Activated CD8-positive, alpha-beta T cell treated with anti-CD3 and anti-CD28 coated beads for 36 hours (primary cell): ENCODE measurements at regions not wholly inside any gene's neighbourhood (a gene's known extent, or its start where the extent isn't known, plus 50 kb on each side); places are given as distances from the start of the nearest gene placed in this dataset.

Experiments used
- ATAC-seq: fragments of 200-7000 bp; cut with Tn5 transposase; one replicate; pipeline ENCODE4 v1.10.0; 2021; ENCODE audit warnings: mild to moderate bottlenecking, moderate library complexity
- CTCF ChIA-PET: fragments of 350-600 bp; sonication (Branson Sonifier 250); formaldehyde crosslinking; loops from one replicate; lab custom pipeline; 2021; ENCODE audit warnings: antibody characterized with exemption; lab: Charles Lee
- POLR2A ChIA-PET: fragments of 350-600 bp; sonication (Branson Sonifier 250); formaldehyde crosslinking; loops from one replicate; lab custom pipeline; 2021; ENCODE audit warnings: antibody characterized with exemption; lab: Charles Lee
- DNase-seq: peaks from one replicate; pipeline ENCODE4 v3.0.0-alpha.2; 2020
- H3K27ac Mint-ChIP-seq: one replicate; pipeline ENCODE4 v1.8.0; 2021; ENCODE audit warnings: mild to moderate bottlenecking, mixed read lengths
- H3K27me3 Mint-ChIP-seq: one replicate; pipeline ENCODE4 v1.8.0; 2021; ENCODE audit warnings: mixed read lengths
- H3K36me3 Mint-ChIP-seq: one replicate; pipeline ENCODE4 v1.8.0; 2021; ENCODE audit warnings: low read depth, mixed read lengths
- H3K4me1 Mint-ChIP-seq: one replicate; pipeline ENCODE4 v1.8.0; 2021; ENCODE audit warnings: low read depth, mixed read lengths
- H3K4me3 Mint-ChIP-seq: one replicate; pipeline ENCODE4 v1.8.0; 2021; ENCODE audit warnings: mild to moderate bottlenecking, moderate library complexity, mixed read lengths
- H3K9me3 Mint-ChIP-seq: one replicate; pipeline ENCODE4 v1.8.0; 2021; ENCODE audit warnings: mixed read lengths
- intact Hi-C: fragments of 100-400 bp; cut with micrococcal nuclease; formaldehyde crosslinking; loops from one replicate; pipeline ENCODE4 v1.10.0; 2022
- TF ChIP-seq, protein P1 (sequence below): fragments of 200-600 bp; IDR thresholded peaks from one replicate; pipeline ENCODE4 v1.8.0; 2022; ENCODE audit warnings: antibody characterized with exemption, mild to moderate bottlenecking

- ChIA-PET POLR2A (no interaction called here), CTCF (interaction anchor here (1.7 kb wide), 1 partner anchor 36 kb away, joined by 4 read pairs; no protein-coding TSS in a partner anchor)
- Mint-ChIP-seq H3K4me1 (peaks cover 14% of the 10 kb centered on the region), H3K36me3 (no peaks in the 10 kb centered on the region), H3K27ac (no peak overlapping the region), H3K9me3 (no peaks in the 10 kb centered on the region), H3K4me3 (no peak overlapping the region), H3K27me3 (peaks cover 35% of the 10 kb centered on the region)
- TF ChIP-seq, protein P1, sequence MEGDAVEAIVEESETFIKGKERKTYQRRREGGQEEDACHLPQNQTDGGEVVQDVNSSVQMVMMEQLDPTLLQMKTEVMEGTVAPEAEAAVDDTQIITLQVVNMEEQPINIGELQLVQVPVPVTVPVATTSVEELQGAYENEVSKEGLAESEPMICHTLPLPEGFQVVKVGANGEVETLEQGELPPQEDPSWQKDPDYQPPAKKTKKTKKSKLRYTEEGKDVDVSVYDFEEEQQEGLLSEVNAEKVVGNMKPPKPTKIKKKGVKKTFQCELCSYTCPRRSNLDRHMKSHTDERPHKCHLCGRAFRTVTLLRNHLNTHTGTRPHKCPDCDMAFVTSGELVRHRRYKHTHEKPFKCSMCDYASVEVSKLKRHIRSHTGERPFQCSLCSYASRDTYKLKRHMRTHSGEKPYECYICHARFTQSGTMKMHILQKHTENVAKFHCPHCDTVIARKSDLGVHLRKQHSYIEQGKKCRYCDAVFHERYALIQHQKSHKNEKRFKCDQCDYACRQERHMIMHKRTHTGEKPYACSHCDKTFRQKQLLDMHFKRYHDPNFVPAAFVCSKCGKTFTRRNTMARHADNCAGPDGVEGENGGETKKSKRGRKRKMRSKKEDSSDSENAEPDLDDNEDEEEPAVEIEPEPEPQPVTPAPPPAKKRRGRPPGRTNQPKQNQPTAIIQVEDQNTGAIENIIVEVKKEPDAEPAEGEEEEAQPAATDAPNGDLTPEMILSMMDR: no peak
- no peak for DNase-seq
- no peak for ATAC-seq
- intact Hi-C loops: no loop called here
These were observed 389.1 kb upstream of the PROK2 start for GRCh38 chr3:72174040-72174439.

- intact Hi-C loops: no loop called here
- CTCF ChIA-PET: interaction anchor here (0.8 to 1.0 kb wide), 2 partner anchors 15 to 22 kb away, joined by 3 read pairs; no protein-coding TSS in a partner anchor
- no peak for DNase-seq
- no peak overlapping the region for H3K27ac Mint-ChIP-seq
- ATAC-seq: no peak
- H3K36me3 Mint-ChIP-seq: no peaks in the 10 kb centered on the region
- POLR2A ChIA-PET: no interaction called here
- TF ChIP-seq, protein P1: no peak
- H3K27me3 Mint-ChIP-seq: peaks cover 29% of the 10 kb centered on the region
- H3K4me3 Mint-ChIP-seq: no peak overlapping the region
- peaks cover 5% of the 10 kb centered on the region for H3K4me1 Mint-ChIP-seq
- no peaks in the 10 kb centered on the region for H3K9me3 Mint-ChIP-seq
These were observed 387.0 kb upstream of the PROK2 start for GRCh38 chr3:72171946-72172345.

DNA sequence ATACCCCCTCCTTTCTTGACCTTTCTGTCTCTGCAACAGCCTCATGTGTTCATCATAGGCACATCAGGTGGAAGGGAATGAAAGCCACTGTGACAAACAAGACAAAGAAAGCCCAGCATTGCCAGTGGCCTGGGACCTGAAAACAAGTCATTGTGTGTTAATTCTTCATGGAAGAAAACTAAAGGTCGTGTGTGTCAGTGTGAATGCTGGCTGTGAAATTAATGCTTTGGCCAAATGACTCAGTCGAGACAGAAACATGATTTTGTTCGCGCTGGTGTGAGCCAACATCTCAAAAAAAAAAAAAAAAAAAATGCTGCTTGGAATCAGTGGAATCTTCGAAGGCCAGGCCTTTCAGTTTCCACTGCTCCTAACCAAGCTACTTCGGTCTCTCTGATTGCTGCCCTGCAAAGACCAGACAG is 386.5 kb upstream of the PROK2 start:
- Mint-ChIP-seq H3K4me1 (peaks cover under 1% of the 10 kb centered on the region), H3K27ac (no peak overlapping the region), H3K4me3 (no peak overlapping the region), H3K36me3 (no peaks in the 10 kb centered on the region), H3K27me3 (peaks cover 26% of the 10 kb centered on the region), H3K9me3 (no peaks in the 10 kb centered on the region)
- CTCF ChIA-PET: interaction anchor here (0.8 to 1.0 kb wide), 2 partner anchors 15 to 23 kb away, joined by 3 read pairs; no protein-coding TSS in a partner anchor
- TF ChIP-seq, protein P1: no peak
- ATAC-seq: peak; percentile 13
- intact Hi-C loops: no loop called here
- DNase-seq: no peak
- POLR2A ChIA-PET: no interaction called here

DNA sequence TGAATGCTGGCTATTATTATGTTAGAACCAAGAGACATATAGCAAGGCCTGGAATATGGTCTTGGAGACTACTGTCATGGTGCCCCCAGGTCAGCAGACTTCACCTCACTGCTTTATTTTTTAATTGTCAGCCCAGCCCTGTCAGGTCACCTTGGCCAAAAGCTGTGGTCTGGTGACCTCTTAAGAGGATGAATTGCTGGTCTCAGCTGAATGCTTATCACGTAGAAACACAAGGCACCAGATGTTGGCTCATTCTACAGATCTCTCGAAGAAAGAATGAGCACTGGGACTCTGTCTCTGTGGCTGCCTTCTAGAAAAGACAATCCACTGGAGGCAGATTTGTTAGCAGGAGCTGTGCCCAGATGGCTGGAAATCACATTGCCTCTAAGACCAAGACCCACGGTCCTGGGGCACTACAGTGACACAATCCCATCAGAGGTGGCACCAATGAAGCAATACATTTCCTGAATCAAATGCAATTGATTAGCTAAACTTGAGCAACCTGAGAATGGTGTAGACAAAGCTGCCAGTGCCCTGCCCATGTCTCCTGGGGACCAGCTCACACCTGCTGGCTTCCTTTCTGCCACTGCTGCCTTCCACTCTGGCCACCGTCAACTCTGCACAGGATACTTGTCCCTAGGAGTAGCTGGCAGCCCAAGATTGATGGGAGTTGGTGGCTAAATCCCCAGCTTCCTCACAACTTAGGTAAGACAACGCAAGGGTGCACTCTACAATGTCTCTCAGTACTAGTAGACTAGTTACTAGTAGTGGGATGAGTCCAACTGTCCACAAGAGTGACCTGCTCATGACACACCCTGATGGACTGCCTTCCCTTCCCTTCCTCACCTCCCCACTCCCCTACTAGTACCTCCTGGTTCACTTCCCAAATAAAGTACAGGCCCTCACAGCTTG is 384.9 kb upstream of the PROK2 start:
- ChIA-PET POLR2A (no interaction called here), CTCF (no interaction called here)

More for the DNA sequence above, 384.9 kb upstream of the PROK2 start:
- Mint-ChIP-seq H3K9me3 (no peaks in the 10 kb centered on the region), H3K36me3 (no peaks in the 10 kb centered on the region), H3K4me3 (no peak overlapping the region), H3K4me1 (no peaks in the 10 kb centered on the region), H3K27ac (no peak overlapping the region), H3K27me3 (peaks cover 15% of the 10 kb centered on the region)
- DNase-seq (no peak), ATAC-seq (no peak)
- TF ChIP-seq, protein P1: no peak
- intact Hi-C loops: no loop called here
